GM19328 (cell line): ENCODE measurements at regions not wholly inside any gene's neighbourhood (a gene's known extent, or its start where the extent isn't known, plus 50 kb on each side); places are given as distances from the start of the nearest gene placed in this dataset.
"Not testable (repeated sequence)": the region's sequence is repeated elsewhere in the genome, so short reads cannot be mapped to it uniquely, and the experiment has no call there.

ENCODE experiments used
- ATAC-seq: cut with Tn5 transposase; IDR thresholded peaks from one replicate; pipeline ENCODE4 v1.9.1; 2021; ENCODE audit warnings: mild to moderate bottlenecking, moderate library complexity; ENCODE audit not compliant: unreplicated experiment

DNA sequence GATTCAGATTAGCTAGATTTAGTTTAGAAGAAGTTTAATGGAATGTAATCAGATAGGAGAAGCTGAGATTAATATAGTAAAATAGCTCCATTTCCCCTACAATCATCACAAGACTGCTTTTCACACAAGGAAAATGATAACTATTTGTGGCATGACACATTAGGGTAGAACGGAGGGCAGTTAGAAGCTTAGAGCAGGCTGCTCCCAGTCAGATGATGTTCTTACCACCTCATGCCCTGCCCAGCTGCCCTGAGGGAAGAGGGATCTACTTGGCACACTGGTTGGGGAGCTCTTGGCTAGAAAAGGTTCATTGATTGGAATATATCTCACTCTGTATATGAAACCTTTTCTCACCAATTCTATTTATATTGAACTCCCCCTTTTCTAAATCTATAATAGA lies 180.7 kb upstream of the IL15 start:
- no peak for ATAC-seq

DNA sequence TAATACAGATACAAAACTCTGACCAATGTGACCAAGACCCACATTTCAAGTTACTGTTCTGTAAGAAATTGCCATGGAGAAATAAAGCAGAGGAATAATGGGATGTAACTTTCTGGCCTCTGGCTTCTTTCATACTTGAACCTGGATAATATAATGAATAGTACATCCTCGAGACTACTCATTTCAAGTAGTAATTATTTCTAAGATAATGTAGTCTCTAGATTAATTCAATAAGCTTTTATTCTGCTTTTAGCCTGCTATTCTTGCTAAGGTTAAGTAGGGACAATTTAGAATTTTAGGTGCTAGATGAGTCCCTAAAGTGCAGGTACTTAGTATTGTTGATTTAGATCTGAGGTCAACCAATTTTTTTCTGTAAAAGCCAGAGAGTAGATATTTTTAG lies 178.7 kb upstream of the IL15 start:
- no peak for ATAC-seq

DNA sequence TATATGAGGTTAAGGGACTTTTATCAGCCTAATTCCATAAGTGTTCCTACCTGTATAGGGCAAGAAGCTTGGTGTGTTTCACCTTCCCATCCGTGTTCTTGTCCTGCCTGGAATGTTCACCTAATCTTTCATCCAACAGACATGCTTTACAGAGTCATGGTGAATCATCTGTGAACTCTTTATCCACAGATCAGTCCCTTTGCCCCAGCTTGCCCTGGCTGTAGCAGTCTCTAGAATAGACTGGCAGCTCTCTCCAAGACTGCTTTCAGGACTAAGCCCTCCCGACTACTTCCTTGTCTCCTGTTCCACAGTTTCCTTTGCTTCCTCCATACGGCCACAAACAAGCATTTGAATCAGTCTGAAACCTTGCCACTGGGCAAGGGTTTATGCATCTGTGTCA lies 177.9 kb upstream of the IL15 start:
- no peak for ATAC-seq

DNA sequence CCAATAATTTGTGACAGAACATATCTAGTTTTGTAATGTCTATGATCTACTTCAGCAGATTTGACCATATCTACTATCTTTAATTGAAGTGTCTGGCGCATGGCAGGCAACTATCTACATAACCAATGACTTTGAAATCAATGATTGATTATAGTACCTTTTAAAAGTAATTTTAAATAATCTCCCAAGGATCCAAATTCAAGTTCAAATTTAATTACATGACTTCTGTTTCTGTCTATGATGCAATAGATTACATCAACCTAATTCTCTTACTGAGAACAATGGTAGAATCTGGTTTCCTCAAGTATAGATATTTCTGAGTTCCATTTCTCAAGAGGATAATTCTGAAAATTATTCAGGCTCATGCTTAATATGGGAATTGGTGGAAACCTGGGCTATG lies 177.4 kb upstream of the IL15 start:
- ATAC-seq, result no peak

DNA sequence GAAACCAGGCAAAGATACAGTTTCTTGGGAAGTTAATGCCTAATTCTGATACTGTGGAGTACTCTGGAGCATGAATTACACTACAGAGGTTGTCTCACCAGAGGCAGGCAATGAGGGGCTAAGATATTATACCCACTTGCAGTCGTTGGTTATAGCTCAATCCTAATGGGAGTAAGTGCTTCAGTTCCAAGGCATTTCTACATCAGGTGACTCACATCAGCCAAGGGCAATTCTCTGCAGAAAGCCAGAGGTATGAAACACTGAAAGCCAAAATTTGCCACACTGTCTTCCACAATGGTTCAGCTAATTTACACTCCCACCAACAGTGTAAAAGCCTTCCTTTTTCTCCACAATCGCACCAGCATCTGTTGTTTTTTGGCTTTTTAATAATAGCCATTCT lies 174.0 kb upstream of the IL15 start:
- no peak for ATAC-seq

DNA sequence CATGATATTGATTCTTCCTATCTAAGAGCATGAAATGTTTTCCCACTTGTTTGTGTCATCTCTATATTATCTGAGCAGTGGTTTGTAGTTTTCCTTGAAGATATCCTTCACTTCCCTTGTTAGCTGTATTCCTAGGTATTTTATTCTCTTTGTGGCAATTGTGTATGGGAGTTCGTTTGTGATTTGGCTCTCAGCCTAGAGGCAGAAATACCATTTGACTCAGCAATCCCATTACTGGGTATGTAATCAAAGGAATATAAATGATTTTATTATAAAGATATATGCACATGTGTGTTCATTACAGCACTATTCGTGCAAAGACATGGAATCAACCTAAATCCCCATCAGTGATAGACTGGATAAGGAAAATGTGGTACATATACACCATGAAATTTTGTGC lies 172.7 kb upstream of the IL15 start:
- no peak for ATAC-seq

DNA sequence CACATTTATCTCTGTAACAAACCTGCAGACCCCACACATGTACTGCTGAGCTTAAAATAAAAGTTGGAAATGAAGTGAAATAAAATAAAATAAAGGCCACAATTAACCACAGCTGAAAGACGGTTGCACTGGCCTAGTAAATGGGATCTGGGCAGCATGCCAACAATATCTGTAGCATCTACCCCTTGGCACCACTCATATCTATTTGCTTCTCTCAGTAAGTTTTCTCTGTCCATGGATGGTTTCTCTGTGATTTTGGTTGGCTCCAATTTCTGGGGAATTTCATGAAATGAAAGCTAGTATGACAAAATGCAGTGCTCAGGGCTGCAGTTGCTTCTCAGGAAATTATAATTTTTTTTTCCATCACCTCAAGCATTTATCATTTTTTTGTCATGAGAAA lies 172.0 kb upstream of the IL15 start:
- ATAC-seq, result no peak

DNA sequence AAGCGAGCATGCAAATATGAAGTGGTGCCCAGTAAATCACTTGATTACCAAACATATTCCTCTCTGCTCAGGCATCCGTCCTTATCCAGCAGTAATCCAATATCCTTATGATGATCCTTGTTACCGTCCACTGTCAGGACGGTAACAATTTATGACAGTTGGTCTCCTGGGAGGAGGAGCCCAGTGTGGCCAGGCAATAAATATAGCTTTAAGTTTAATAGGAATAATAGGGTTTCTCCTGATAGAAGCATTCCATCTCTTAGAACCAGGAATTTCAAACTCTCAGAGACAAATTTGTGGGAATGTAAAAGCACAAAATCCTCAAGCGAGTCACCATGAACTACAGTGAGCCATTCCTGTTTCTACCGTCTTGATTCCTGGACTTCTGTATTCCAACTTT lies 171.2 kb upstream of the IL15 start:
- no peak for ATAC-seq

DNA sequence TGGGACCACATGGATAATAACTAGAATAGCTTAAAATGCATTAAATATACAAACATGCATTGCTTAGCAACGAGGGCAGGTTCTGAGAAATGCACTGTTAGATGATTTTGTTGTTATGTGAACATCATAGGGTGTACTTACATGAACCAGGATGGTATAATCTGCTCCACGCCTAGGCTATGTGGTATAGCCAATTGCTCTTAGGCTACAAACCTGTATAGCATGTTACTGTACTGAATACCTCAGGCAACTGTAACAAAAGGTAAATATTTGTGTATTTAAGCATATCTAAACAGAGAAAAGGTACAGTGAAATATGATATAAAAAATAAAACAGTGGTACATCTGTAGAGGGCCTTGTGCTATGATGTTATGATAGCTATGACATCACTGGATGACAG lies 169.2 kb upstream of the IL15 start:
- ATAC-seq, result no peak

DNA sequence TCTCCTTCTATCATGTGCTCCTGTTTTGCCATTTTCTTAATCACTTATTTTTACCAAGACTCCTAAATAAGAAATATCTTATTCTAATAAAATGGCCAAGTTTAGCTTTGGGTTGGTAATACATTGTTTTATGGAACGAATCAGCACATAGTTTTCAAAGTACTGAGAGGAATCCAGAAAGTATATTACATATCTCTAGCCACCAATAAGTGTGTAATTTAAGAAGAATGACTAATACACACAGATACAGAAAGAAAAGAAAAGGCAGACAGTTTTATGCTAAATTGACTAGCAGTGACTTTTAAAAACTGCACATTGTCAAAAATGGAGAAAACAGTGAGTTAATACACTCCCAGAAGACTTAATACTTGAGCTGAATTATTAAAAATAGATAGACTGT lies 167.0 kb upstream of the IL15 start:
- no peak for ATAC-seq

DNA sequence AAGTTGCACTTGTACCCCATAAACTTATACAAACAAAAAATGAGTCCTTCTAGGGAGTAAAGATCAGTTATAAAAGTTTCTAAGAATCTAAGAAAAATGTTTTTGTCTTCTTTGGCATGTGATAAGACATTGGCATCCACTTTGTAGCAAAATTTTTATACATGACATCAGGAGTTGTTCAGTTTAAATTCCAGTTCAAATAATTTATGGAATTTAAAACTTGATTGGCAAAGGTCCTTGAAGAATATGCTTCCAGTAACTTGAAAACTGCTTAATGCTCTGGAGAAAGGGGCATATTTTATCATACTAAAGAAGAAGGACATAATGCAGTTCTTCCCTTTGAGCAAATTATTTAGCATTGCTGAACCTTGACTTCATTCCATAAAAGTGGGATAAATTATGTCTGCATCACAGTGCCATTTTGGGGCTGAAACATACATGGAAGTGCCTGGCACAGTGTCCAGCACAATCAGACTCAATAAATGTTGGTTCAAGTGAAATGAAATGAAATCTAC lies 163.3 kb upstream of the IL15 start:
- ATAC-seq, result no peak

DNA sequence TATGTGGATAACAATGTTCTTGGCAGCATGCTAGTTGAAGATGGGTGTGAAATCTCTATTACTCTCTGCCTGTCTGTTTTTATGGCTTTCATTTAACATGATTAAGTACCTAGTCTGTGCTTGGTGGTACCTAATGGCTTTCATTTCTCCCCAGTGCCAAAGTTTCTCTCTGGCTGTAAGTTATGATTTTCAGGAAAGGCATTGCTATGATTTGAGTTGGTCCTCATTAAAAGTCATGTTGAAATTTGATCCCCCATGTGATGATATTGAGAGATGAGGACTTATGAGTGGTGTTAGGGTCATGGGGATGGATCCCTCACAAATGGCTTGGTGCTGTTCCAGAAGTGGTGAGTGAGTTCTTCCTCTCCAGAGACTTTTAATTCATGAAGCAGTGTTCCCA lies 162.4 kb upstream of the IL15 start:
- no peak for ATAC-seq

DNA sequence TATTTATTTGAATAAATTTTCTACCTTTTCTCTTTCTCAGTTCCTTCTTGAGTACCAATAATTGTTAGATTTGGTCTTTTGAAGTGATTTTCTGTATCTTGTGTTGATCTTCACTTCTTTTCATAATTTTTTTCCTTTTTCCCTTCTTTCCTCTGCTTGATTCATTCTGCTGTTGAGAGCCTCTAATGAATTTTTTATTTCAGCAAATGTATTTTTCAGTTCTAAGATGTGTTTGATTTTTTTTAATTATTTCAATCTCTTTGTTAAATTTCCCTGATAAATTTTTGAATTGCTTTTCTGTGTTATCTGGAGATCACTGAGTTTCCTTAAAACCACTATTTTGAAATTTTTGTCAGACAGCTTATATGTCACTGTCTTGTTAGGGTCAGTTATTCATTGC lies 155.4 kb upstream of the IL15 start:
- no peak for ATAC-seq

DNA sequence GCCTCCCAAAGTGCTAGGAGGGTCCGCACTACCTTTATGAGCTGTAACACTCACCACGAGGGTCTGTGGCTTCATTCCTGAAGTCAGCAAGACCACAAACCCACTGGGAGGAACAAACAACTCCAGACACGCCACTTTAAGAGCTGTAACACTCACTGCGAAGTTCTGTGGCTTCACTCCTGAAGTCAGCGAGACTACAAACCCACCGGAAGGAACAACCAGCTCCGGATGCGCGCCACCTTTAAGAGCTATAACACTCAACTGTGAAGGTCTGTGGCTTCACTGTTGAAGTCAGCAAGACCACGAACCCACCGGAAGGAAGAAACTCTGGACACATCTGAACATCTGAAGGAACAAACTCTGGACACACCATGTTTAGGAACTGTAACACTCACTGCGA lies 152.1 kb upstream of the IL15 start:
- not testable (repeated sequence) for ATAC-seq

DNA sequence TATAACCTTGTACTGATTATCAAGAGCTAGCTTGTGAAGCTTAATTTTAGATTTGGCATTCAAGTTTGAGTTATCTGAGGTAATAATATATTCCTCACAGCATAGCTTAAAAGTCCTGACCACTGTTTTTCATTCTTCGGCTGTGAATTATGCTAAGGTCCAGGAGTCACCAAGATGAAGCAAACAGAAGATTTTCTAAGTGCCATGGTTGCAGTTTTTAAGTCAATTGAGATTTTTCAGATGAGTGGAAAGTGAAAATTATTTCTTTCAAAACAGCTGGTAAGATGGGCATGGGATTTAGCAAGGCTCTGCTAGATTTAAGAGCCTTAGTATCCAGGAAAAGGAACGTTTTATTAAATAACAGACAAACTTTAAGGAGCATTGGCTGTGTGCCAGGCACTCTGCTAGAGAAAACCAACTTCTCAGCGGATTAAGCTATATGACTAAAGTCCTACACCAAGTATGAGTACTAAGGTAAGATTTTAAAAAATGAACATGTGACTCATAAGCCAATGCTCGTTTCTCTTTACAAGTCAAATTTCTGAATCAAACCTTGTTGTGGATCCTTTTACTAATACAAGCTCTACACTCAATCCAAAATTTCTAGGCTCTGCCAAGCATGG lies 149.9 kb upstream of the IL15 start:
- no peak for ATAC-seq

DNA sequence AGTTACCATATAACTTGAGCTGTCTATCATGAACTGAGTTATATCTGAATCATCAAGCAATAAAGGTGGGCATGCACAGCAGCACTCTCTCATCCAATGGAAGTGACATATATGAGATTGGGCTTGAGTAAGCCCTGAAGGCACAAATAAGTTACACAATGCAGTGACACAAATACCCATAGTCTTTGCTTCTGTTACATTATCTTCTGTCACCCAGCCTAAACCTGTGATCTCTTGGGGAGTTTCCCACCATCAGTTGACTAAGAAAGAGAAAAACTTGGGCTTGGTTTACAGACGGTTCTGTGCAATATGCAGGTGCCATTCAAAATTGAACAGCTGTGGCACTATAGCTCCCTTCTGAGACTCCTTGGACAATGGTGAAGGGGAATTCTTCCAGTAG lies 138.8 kb upstream of the IL15 start:
- peak; percentile 85 for ATAC-seq

DNA sequence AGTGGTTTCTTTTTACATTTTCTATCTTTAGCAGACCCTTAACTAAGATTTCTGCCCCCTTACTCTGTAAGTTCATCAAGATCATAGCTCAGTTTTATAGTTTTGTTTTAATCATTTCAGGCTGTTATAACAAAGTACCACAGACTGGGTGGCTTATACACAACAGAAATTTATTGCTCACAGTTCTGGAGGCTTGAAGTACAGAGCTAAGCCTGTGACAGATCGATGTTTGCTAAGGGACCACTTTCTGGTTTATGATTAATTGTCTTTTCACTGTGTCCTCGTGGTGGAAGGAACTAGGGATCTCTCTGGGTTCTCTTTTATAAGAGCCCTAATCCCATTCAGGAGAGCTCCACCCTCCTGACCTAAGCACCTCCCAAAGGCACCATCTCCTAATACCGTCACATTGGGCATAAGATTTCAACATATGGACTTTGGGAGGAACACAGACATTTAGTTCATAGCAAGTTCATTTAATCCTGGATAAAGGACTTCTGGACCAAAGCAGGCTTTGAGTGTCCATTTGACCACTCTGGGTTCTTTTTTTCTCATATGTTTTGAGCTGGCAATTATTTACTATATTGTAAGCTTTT lies 137.0 kb upstream of the IL15 start:
- no peak for ATAC-seq

DNA sequence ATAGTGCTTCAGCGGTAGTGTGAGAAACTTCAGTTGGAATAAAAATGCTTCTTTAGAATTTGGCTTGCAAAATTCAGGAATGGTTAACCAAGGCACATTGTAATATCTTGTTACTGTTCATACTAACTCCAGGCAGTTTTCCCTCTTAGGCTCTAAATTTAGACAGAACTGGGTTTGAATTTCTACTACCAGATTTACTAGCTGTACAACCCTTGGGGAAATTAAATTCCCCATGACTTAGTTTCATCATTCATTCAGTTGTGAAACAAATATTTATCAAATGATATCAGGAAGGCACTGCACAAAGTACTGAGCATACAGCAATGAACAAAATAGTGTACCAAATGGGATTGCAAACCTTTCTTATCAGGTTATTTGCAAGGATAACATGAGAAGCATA lies 135.0 kb upstream of the IL15 start:
- no peak for ATAC-seq

DNA sequence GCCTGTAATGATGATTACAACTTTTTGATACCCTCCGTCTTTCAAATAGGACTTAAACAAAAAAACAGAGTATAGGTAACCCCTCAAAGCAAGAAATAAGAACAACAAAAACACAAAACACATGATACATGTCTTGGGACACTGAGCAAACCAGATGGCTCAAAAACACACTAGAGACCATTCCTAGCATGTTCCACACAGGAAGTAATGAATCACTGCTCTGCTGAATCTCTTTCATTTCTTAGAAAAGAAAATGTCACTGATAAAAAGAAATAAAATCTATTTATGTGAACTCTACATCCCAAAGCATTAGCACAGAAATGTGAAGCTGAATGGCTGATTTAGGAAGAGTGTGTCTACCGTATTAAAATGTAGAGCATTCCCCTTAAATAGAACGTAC lies 134.5 kb upstream of the IL15 start:
- no peak for ATAC-seq

DNA sequence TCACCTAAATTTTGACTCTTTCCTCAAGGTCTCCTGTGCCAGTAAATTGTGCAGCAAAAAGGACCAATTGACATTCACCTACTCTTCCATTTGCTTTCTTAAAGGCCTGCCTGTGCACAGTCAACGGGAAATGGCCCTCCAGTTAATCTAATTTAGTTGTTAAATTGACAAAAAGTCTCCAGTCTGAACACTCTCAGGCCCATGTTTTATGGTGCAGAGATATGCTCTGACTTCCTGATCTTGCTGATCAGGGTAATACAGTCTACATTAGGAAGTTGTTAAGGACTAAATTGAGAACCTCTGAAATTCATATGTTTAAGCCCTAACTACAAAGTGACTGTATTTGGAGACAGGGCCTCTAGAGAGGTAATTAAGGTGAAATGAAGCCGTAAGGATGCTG lies 133.6 kb upstream of the IL15 start:
- no peak for ATAC-seq

DNA sequence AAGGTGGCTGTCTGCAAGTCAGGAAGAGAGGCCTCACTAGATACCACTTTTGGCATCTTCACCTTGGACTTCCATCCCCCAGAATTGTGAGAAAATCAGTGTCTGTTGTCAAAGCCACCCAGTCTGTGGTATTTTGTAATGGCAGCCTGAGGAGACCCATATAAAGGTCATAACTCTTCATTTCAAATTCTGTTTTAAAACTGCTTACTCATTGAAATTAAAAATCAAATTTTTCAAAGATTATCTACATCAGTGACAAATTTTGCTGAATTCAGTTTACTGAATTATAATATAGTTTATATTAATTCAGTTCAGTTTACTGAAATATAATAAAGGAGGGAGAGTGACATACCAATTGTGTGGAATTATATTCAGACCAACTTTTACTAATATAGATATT lies 133.1 kb upstream of the IL15 start:
- ATAC-seq, result no peak

DNA sequence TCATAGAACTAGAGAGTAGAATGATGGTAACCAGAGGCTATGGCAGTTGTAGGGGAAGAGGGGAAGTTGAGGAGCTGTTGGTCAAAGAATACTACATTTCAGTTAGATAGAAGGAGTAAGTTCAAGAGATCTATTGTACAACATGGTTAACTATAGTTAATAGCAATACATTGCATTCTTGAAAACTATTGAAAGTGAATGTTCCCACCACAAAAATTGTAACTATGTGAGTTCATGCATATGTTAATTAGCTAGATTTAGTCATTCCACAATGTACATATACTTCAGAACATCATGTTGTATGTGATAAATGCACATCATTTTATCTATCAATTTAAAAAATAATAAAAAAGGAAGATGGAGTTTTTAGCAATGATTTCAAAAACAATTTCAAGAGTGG lies 125.3 kb upstream of the IL15 start:
- no peak for ATAC-seq

DNA sequence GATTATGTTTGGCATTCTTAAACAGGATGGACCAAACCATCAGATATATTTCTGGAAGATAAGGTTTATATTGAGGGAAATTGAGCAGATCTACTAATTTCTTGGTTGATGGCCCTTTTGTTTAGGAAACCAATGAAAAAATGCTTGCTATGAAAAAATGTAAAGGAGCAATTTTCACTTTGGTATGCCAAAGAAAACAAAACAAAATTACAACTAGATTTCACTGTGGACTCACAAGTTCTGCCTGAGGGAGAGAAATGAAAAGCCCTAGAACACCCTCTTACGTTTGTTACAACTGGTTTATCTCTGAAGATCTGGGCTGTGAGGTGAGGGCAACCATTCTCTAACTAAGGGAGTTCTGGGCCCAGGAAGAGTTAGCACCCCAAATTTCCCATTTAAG lies 122.5 kb upstream of the IL15 start:
- no peak for ATAC-seq
